OCI-LY7 (cell line): ENCODE measurements at regions not wholly inside any gene's neighbourhood (a gene's known extent, or its start where the extent isn't known, plus 50 kb on each side); places are given as distances from the start of the nearest gene placed in this dataset.

Experiments
- BruUV-seq: library from RNA; stranded (reverse); fragments of 400-500 nt; replicated peaks from 2 replicates; lab custom pipeline; 2021; lab: Mats Ljungman, UMichigan
- CTCF ChIA-PET: fragments of 300-600 bp; sonication (Branson Sonifier 250); formaldehyde crosslinking; loops from one replicate; lab custom pipeline; 2022; ENCODE audit warnings: antibody characterized with exemption; ENCODE audit not compliant: unreplicated experiment; lab: Charles Lee
- POLR2A ChIA-PET: fragments of 300-600 bp; sonication (Branson Sonifier 250); formaldehyde crosslinking; loops from one replicate; lab custom pipeline; 2022; ENCODE audit warnings: antibody characterized with exemption; lab: Charles Lee
- DNase-seq: peaks from one replicate; pipeline ENCODE4 v3.0.0-alpha.2; 2015; ENCODE audit warnings: low spot score
- H2AFZ ChIP-seq: fragments of 200-600 bp; sonication (generic), shearing (Covaris generic); 2 replicates; pipeline ENCODE4 v1.6.1; 2014; ENCODE audit warnings: mild to moderate bottlenecking, antibody characterized with exemption, low read length, moderate library complexity
- H3K27ac ChIP-seq: fragments of 200-600 bp; sonication (generic); 2 replicates; pipeline ENCODE4 v1.5.1; 2014; ENCODE audit warnings: mixed run types, low read depth, mild to moderate bottlenecking, moderate library complexity, low read length, inconsistent platforms; ENCODE audit not compliant: poor library complexity, severe bottlenecking
- H3K36me3 ChIP-seq: fragments of 200-600 bp; sonication (generic); 2 replicates; pipeline ENCODE4 v1.6.1; 2014; ENCODE audit warnings: mild to moderate bottlenecking, antibody characterized with exemption, low read length, moderate library complexity, mixed read lengths; ENCODE audit not compliant: insufficient read depth
- H3K4me1 ChIP-seq: fragments of 200-600 bp; sonication (generic); 2 replicates; pipeline ENCODE4 v1.5.1; 2014; ENCODE audit warnings: mild to moderate bottlenecking, low read length; ENCODE audit not compliant: insufficient read depth, poor library complexity, severe bottlenecking
- H3K4me2 ChIP-seq: fragments of 200-600 bp; sonication (generic); 2 replicates; pipeline ENCODE4 v1.6.1; 2014; ENCODE audit warnings: mild to moderate bottlenecking, low read length
- H3K4me3 ChIP-seq: fragments of 200-600 bp; sonication (generic); 2 replicates; pipeline ENCODE4 v1.5.1; 2014; ENCODE audit warnings: mild to moderate bottlenecking, low read depth, low read length; ENCODE audit not compliant: poor library complexity, severe bottlenecking
- H3K79me2 ChIP-seq: fragments of 200-600 bp; sonication (generic); 2 replicates; pipeline ENCODE4 v1.6.1; 2016; ENCODE audit warnings: low read depth, mild to moderate bottlenecking, low read length, moderate library complexity, mixed read lengths; ENCODE audit not compliant: insufficient read depth
- H3K9me2 ChIP-seq: fragments of 200-600 bp; sonication (generic); 2 replicates; pipeline ENCODE4 v1.6.1; 2016; ENCODE audit warnings: mild to moderate bottlenecking, low read length, mixed read lengths; ENCODE audit not compliant: insufficient read depth
- H3K9me3 ChIP-seq: fragments of 200-600 bp; sonication (generic); 2 replicates; pipeline ENCODE4 v1.6.1; 2014; ENCODE audit warnings: mild to moderate bottlenecking, mixed run types, low read length, mixed read lengths
- H4K20me1 ChIP-seq: fragments of 200-600 bp; sonication (generic); 2 replicates; pipeline ENCODE4 v1.6.1; 2014; ENCODE audit warnings: mild to moderate bottlenecking, antibody characterized with exemption, low read length, moderate library complexity, mixed read lengths; ENCODE audit not compliant: insufficient read depth
- EZH2phosphoT487 ChIP-seq: fragments of 200-600 bp; sonication (generic); IDR thresholded peaks from 2 replicates; pipeline ENCODE4 v1.6.1; 2018; ENCODE audit warnings: low read depth, borderline replicate concordance, mild to moderate bottlenecking, mixed run types, antibody characterized with exemption, low read length, moderate library complexity, mixed read lengths
- intact Hi-C: fragments of 100-400 bp; cut with micrococcal nuclease; formaldehyde crosslinking; loops from one replicate; pipeline ENCODE4 v1.10.0; 2022; ENCODE audit not compliant: unreplicated experiment
- TF ChIP-seq, protein P1 (sequence below): fragments of 200-600 bp; sonication (generic); conservative IDR thresholded peaks from 2 replicates; pipeline ENCODE4 v1.5.1; 2014; ENCODE audit warnings: mild to moderate bottlenecking, antibody characterized with exemption, low read length, moderate library complexity, mixed read lengths

DNA sequence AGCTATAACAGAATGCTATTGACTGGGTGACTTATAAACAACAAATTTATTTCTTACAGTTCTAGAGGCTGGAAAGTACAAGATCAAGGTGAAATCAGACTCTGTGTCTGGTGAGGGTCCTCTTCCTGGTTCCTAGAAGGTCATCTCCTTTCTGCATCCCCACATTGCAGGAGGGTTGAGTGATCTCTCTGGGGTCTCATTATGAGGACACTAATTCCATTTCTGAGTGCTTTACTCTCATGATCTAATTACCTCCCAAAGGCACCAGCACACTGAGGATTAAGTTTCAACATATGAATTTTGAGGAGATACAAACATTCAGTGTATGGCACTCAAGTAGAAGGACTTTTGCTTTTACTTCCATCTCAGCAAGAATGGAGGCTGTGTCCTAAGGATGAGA, 534.1 kb upstream of the KCNMB2 start:
- Histone ChIP-seq H3K4me3 (no peak overlapping the region), H3K79me2 (no peaks in the 10 kb centered on the region), H3K9me2 (no peaks in the 10 kb centered on the region), H4K20me1 (no peaks in the 10 kb centered on the region), H3K4me1 (no peaks in the 10 kb centered on the region), H3K27ac (no peak overlapping the region), H2AFZ (no peak overlapping the region), H3K36me3 (no peaks in the 10 kb centered on the region), H3K4me2 (no peak overlapping the region), H3K9me3 (no peaks in the 10 kb centered on the region)
- CTCF ChIA-PET = no interaction called here
- no peak for DNase-seq
- TF ChIP-seq, protein P1, sequence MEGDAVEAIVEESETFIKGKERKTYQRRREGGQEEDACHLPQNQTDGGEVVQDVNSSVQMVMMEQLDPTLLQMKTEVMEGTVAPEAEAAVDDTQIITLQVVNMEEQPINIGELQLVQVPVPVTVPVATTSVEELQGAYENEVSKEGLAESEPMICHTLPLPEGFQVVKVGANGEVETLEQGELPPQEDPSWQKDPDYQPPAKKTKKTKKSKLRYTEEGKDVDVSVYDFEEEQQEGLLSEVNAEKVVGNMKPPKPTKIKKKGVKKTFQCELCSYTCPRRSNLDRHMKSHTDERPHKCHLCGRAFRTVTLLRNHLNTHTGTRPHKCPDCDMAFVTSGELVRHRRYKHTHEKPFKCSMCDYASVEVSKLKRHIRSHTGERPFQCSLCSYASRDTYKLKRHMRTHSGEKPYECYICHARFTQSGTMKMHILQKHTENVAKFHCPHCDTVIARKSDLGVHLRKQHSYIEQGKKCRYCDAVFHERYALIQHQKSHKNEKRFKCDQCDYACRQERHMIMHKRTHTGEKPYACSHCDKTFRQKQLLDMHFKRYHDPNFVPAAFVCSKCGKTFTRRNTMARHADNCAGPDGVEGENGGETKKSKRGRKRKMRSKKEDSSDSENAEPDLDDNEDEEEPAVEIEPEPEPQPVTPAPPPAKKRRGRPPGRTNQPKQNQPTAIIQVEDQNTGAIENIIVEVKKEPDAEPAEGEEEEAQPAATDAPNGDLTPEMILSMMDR = no peak
- TF ChIP-seq EZH2phosphoT487 = no peak
- POLR2A ChIA-PET = interaction anchor here (0.6 to 0.9 kb wide), 4 partner anchors 9 to 485 kb away, joined by 3 to 5 read pairs (median 4); no protein-coding TSS in a partner anchor
- no TSS peak for BruUV-seq
- intact Hi-C loops = no loop called here

- no peaks in the 10 kb centered on the region for H3K36me3 ChIP-seq
- TF ChIP-seq, protein P1 = no peak
- H4K20me1 ChIP-seq = no peaks in the 10 kb centered on the region
- no peaks in the 10 kb centered on the region for H3K79me2 ChIP-seq
- H2AFZ ChIP-seq = no peak overlapping the region
- no peaks in the 10 kb centered on the region for H3K4me1 ChIP-seq
- no peak overlapping the region for H3K27ac ChIP-seq
- H3K4me3 ChIP-seq = no peak overlapping the region
- POLR2A ChIA-PET = no interaction called here
- CTCF ChIA-PET = no interaction called here
- no TSS peak for BruUV-seq
- DNase-seq = no peak
- H3K9me3 ChIP-seq = no peaks in the 10 kb centered on the region
- H3K4me2 ChIP-seq = no peak overlapping the region
- intact Hi-C loops = no loop called here
- no peaks in the 10 kb centered on the region for H3K9me2 ChIP-seq
Measured at GRCh38 chr3:178003756-178004155, 532.5 kb upstream of the KCNMB2 start.

- H2AFZ ChIP-seq = no peak overlapping the region
- no peak overlapping the region for H3K4me3 ChIP-seq
- H3K9me3 ChIP-seq = no peaks in the 10 kb centered on the region
- H3K4me2 ChIP-seq = no peak overlapping the region
- H3K9me2 ChIP-seq = no peaks in the 10 kb centered on the region
- H3K79me2 ChIP-seq = no peaks in the 10 kb centered on the region
- no TSS peak for BruUV-seq
- ChIA-PET CTCF (no interaction called here), POLR2A (interaction anchor here (0.7 to 0.9 kb wide), 2 partner anchors 761 to 924 kb away, joined by 3 to 4 read pairs; no protein-coding TSS in a partner anchor)
- no peaks in the 10 kb centered on the region for H3K4me1 ChIP-seq
- intact Hi-C loops = no loop called here
- no peaks in the 10 kb centered on the region for H3K36me3 ChIP-seq
- DNase-seq = no peak
- H4K20me1 ChIP-seq = no peaks in the 10 kb centered on the region
- TF ChIP-seq EZH2phosphoT487 = no peak
- TF ChIP-seq, protein P1 = no peak
- H3K27ac ChIP-seq = no peak overlapping the region
Measured at GRCh38 chr3:178005961-178006360, 530.3 kb upstream of the KCNMB2 start.
